PC-3 (cell line): ENCODE measurements at regions not wholly inside any gene's neighbourhood (a gene's known extent, or its start where the extent isn't known, plus 50 kb on each side); places are given as distances from the start of the nearest gene placed in this dataset.

ENCODE experiments used
- CTCF ChIP-seq: fragments of 300-600 bp; sonication (generic); conservative IDR thresholded peaks from 2 replicates; pipeline ENCODE4 v1.5.1; 2017; ENCODE audit warnings: antibody characterized with exemption, low read depth, mild to moderate bottlenecking, low read length
- EZH2 ChIP-seq: fragments of 300-600 bp; sonication (generic); IDR thresholded peaks from one replicate; pipeline ENCODE4 v1.6.1; 2017; ENCODE audit warnings: antibody characterized with exemption, mild to moderate bottlenecking, low read length; ENCODE audit not compliant: unreplicated experiment

- TF ChIP-seq EZH2, result no peak
- TF ChIP-seq CTCF, result no peak
Observed at GRCh38 chr9:115378241-115378640, 260.3 kb upstream of the TNC start.
